IMR-90 (cell line): ENCODE measurements at regions not wholly inside any gene's neighbourhood (a gene's known extent, or its start where the extent isn't known, plus 50 kb on each side); places are given as distances from the start of the nearest gene placed in this dataset.

Experiments used
- ATAC-seq: fragments of 200-7000 bp; cut with Tn5 transposase; 2 replicates; pipeline ENCODE4 v1.9.1; 2020; ENCODE audit warnings: low read depth, mild to moderate bottlenecking, moderate library complexity
- BruUV-seq: library from RNA; stranded (reverse); fragments of 400-500 nt; replicated peaks from 2 replicates; lab custom pipeline; 2021; lab: Mats Ljungman, UMichigan
- CTCF ChIA-PET: fragments of 300-600 bp; formaldehyde crosslinking; extraction: SDS; loops from one replicate; lab custom pipeline; 2021; ENCODE audit warnings: antibody characterized with exemption; lab: Yijun Ruan, JAX
- POLR2A ChIA-PET: fragments of 300-600 bp; sonication (Branson Sonifier 250); formaldehyde crosslinking; loops from one replicate; lab custom pipeline; 2022; ENCODE audit warnings: antibody characterized with exemption; ENCODE audit not compliant: unreplicated experiment; lab: Charles Lee
- DNase-seq: peaks from one replicate; pipeline ENCODE4 v3.0.0; 2013
- H2AFZ ChIP-seq: replicated peaks from 2 replicates; pipeline ENCODE3; 2013; ENCODE audit warnings: low read length, mild to moderate bottlenecking; ENCODE audit not compliant: poor library complexity
- H2AK5ac ChIP-seq: 2 replicates; pipeline ENCODE4 v1.6.1; 2013; ENCODE audit warnings: low read depth, low read length, inconsistent platforms
- H2AK9ac ChIP-seq: replicated peaks from 2 replicates; pipeline ENCODE3; 2013; ENCODE audit warnings: mild to moderate bottlenecking, low read depth, low read length, moderate library complexity; ENCODE audit not compliant: poor library complexity
- H2BK120ac ChIP-seq: 2 replicates; pipeline ENCODE4 v1.6.1; 2013; ENCODE audit warnings: low read depth, low read length, inconsistent platforms
- H2BK15ac ChIP-seq: 3 replicates; pipeline ENCODE4 v1.6.1; 2013; ENCODE audit warnings: low read depth, low read length, inconsistent platforms
- H2BK20ac ChIP-seq: 2 replicates; pipeline ENCODE4 v1.6.1; 2013; ENCODE audit warnings: low read depth, mild to moderate bottlenecking, inconsistent platforms, low read length, moderate library complexity
- H2BK5ac ChIP-seq: 2 replicates; pipeline ENCODE4 v1.6.1; 2013; ENCODE audit warnings: mild to moderate bottlenecking, low read depth, low read length, inconsistent platforms; ENCODE audit not compliant: poor library complexity, severe bottlenecking
- H3K14ac ChIP-seq: replicated peaks from 2 replicates; pipeline ENCODE4 v1.6.1; 2013; ENCODE audit warnings: low read depth, low read length, inconsistent platforms
- H3K18ac ChIP-seq: 2 replicates; pipeline ENCODE4 v1.6.1; 2013; ENCODE audit warnings: low read depth, low read length, control low read depth
- H3K23ac ChIP-seq: 2 replicates; pipeline ENCODE4 v1.6.1; 2013; ENCODE audit warnings: low read depth, low read length, inconsistent platforms
- H3K27ac ChIP-seq: 2 replicates; pipeline ENCODE4 v1.5.1; 2013; ENCODE audit warnings: mild to moderate bottlenecking, control low read depth, low read length; ENCODE audit not compliant: insufficient read depth
- H3K27me3 ChIP-seq: 2 replicates; pipeline ENCODE4 v1.6.1; 2013; ENCODE audit warnings: low read length; ENCODE audit not compliant: control insufficient read depth, insufficient read depth
- H3K36me3 ChIP-seq: 2 replicates; pipeline ENCODE4 v1.6.1; 2013; ENCODE audit warnings: low read length, mixed read lengths; ENCODE audit not compliant: control insufficient read depth, insufficient read depth
- H3K4ac ChIP-seq: 2 replicates; pipeline ENCODE4 v1.6.1; 2013; ENCODE audit warnings: low read depth, low read length, inconsistent platforms
- H3K4me1 ChIP-seq: 2 replicates; pipeline ENCODE4 v1.6.1; 2013; ENCODE audit warnings: low read length, mixed read lengths; ENCODE audit not compliant: control insufficient read depth, insufficient read depth
- H3K4me2 ChIP-seq: 2 replicates; pipeline ENCODE4 v1.6.1; 2013; ENCODE audit warnings: low read depth, mild to moderate bottlenecking, control low read depth, low read length, moderate library complexity
- H3K4me3 ChIP-seq: 2 replicates; pipeline ENCODE4 v1.5.1; 2013; ENCODE audit warnings: low read depth, mild to moderate bottlenecking, control low read depth, low read length, moderate library complexity; ENCODE audit not compliant: insufficient read depth
- H3K56ac ChIP-seq: 2 replicates; pipeline ENCODE4 v1.6.1; 2013; ENCODE audit warnings: low read length, inconsistent platforms; ENCODE audit not compliant: insufficient read depth; ENCODE audit errors: extremely low read depth
- H3K79me1 ChIP-seq, 2 experiments: 2 replicates each; pipeline ENCODE4 v1.6.1; 2013; ENCODE audit warnings: low read length in 2 of 2, inconsistent platforms in 1 of 2, low read depth in 1 of 2
- H3K9ac ChIP-seq: 2 replicates; pipeline ENCODE4 v1.6.1; 2013; ENCODE audit warnings: low read depth, low read length, control low read depth
- H3K9me1 ChIP-seq: 2 replicates; pipeline ENCODE4 v1.6.1; 2013; ENCODE audit warnings: low read length, inconsistent platforms; ENCODE audit not compliant: insufficient read depth
- H3K9me3 ChIP-seq: 2 replicates; pipeline ENCODE4 v1.6.1; 2013; ENCODE audit warnings: low read length; ENCODE audit not compliant: control insufficient read depth, insufficient read depth
- H4K20me1 ChIP-seq: 2 replicates; pipeline ENCODE4 v1.6.1; 2013; ENCODE audit warnings: low read length, inconsistent platforms; ENCODE audit not compliant: insufficient read depth
- H4K5ac ChIP-seq: 2 replicates; pipeline ENCODE4 v1.6.1; 2013; ENCODE audit warnings: mild to moderate bottlenecking, low read depth, low read length, control low read depth
- H4K8ac ChIP-seq, 2 experiments: 2 replicates each; pipeline ENCODE4 v1.6.1; 2013; ENCODE audit warnings: low read depth in 2 of 2, low read length in 2 of 2, control low read depth in 1 of 2, inconsistent platforms in 1 of 2
- H4K91ac ChIP-seq: 2 replicates; pipeline ENCODE4 v1.6.1; 2013; ENCODE audit warnings: low read depth, low read length, inconsistent platforms; ENCODE audit not compliant: insufficient read depth
- BHLHE40 ChIP-seq: fragments of 150-350 bp; IDR thresholded peaks from 2 replicates; pipeline ENCODE4 v1.6.1; 2016; ENCODE audit warnings: mild to moderate bottlenecking, low read depth, low read length
- CEBPB ChIP-seq: IDR thresholded peaks from 2 replicates; pipeline ENCODE4 v1.6.1; 2012; ENCODE audit warnings: low read depth, low read length, improper control_type of control experiment
- CHD1 ChIP-seq: IDR thresholded peaks from 2 replicates; pipeline ENCODE4 v1.6.1; 2012; ENCODE audit warnings: low read depth, low read length, improper control_type of control experiment
- FOS ChIP-seq: fragments of 150-350 bp; IDR thresholded peaks from 2 replicates; pipeline ENCODE4 v1.6.1; 2016; ENCODE audit warnings: low read depth, low read length
- MAZ ChIP-seq: IDR thresholded peaks from 2 replicates; pipeline ENCODE4 v1.6.1; 2012; ENCODE audit warnings: low read depth, mild to moderate bottlenecking, low read length, improper control_type of control experiment, moderate library complexity, borderline replicate concordance
- MXI1 ChIP-seq: IDR thresholded peaks from 2 replicates; pipeline ENCODE4 v1.6.1; 2012; ENCODE audit warnings: low read depth, mild to moderate bottlenecking, low read length, moderate library complexity, borderline replicate concordance
- NFE2L2 ChIP-seq: fragments of 150-350 bp; IDR thresholded peaks from 2 replicates; pipeline ENCODE4 v1.6.1; 2016; ENCODE audit warnings: low read depth, mild to moderate bottlenecking, low read length
- POLR2A ChIP-seq: IDR thresholded peaks from 2 replicates; pipeline ENCODE4 v1.6.1; 2012; ENCODE audit warnings: mild to moderate bottlenecking, low read depth, low read length
- RAD21 ChIP-seq: IDR thresholded peaks from 2 replicates; pipeline ENCODE4 v1.6.1; 2012; ENCODE audit warnings: low read length, improper control_type of control experiment
- RCOR1 ChIP-seq: IDR thresholded peaks from 2 replicates; pipeline ENCODE4 v1.6.1; 2012; ENCODE audit warnings: mild to moderate bottlenecking, low read length, improper control_type of control experiment; ENCODE audit not compliant: insufficient replicate concordance
- SMC3 ChIP-seq: fragments of 150-350 bp; IDR thresholded peaks from 2 replicates; pipeline ENCODE4 v1.6.1; 2016; ENCODE audit warnings: low read depth, mild to moderate bottlenecking, antibody characterized with exemption, low read length, moderate library complexity
- WGBS, 2 experiments: methylation state at CpG; one replicate each; pipeline versions ENCODE4 v1.1.5 to v1.1.7; 2013; ENCODE audit warnings: missing lambda C conversion rate in 2 of 2; ENCODE audit not compliant: insufficient read length in 1 of 2; ENCODE audit errors: extremely low coverage in 2 of 2; 5-methylcytosine and 5-hydroxymethylcytosine counted together
- dilution Hi-C: fragments of 300-500 bp; cut with HindIII; formaldehyde crosslinking; loops from one replicate; pipeline ENCODE4 v1.14.3; 2018; ENCODE audit warnings: low sequenced_read_pairs; ENCODE audit not compliant: unreplicated experiment
- in situ Hi-C: fragments of 300-500 bp; cut with MboI; formaldehyde crosslinking; loops from 3 replicates; pipeline ENCODE4 v1.14.3; 2019; ENCODE audit warnings: low sequenced_read_pairs, inconsistent platforms, mixed read lengths
- intact Hi-C: fragments of 100-400 bp; cut with micrococcal nuclease; formaldehyde crosslinking; loops from 2 replicates; pipeline ENCODE4 v1.10.0; 2022
- TF ChIP-seq, protein P1 (sequence below): conservative IDR thresholded peaks from 2 replicates; pipeline ENCODE4 v1.5.1; 2012; ENCODE audit warnings: mild to moderate bottlenecking, low read depth, low read length, improper control_type of control experiment

DNA sequence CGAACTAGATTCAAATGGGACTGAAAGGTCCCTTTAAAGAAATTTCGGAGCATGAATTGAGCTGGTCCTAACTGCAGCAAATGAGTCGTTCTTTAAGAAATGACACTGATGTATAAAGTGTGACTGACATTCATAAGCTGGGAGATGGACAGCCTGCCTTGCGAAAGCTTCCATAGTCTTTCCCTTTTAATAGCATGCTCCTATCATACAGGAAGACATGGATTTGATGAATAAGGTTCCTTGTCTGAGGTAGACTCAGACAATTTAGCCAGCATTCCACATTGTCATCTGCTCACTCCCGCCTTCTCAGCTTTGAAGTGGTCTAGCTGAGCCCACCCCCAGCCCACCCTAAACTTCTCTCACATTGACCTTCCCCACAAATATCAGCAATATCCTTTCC lies 264.9 kb downstream of the TSN start:
- intact Hi-C loops (no loop called here), dilution Hi-C loops (no loop called here), in situ Hi-C loops (no loop called here)
- ChIA-PET POLR2A (no interaction called here), CTCF (no interaction called here)
- H3K79me1 ChIP-seq = no peaks in the 10 kb centered on the region
- WGBS, 2 experiments = 20% methylated on average over 1 of the region's 5 CpGs; no CpG with 5 or more reads in 1 of the 2 experiments
- no peak overlapping the region for H2BK120ac ChIP-seq
- H4K8ac ChIP-seq = no peak overlapping the region
- TF ChIP-seq POLR2A (no peak), NFE2L2 (no peak), RCOR1 (no peak), CEBPB (no peak), MAZ (no peak), BHLHE40 (no peak), SMC3 (no peak), RAD21 (no peak), CHD1 (no peak), MXI1 (no peak), FOS (no peak)
- TF ChIP-seq, protein P1, sequence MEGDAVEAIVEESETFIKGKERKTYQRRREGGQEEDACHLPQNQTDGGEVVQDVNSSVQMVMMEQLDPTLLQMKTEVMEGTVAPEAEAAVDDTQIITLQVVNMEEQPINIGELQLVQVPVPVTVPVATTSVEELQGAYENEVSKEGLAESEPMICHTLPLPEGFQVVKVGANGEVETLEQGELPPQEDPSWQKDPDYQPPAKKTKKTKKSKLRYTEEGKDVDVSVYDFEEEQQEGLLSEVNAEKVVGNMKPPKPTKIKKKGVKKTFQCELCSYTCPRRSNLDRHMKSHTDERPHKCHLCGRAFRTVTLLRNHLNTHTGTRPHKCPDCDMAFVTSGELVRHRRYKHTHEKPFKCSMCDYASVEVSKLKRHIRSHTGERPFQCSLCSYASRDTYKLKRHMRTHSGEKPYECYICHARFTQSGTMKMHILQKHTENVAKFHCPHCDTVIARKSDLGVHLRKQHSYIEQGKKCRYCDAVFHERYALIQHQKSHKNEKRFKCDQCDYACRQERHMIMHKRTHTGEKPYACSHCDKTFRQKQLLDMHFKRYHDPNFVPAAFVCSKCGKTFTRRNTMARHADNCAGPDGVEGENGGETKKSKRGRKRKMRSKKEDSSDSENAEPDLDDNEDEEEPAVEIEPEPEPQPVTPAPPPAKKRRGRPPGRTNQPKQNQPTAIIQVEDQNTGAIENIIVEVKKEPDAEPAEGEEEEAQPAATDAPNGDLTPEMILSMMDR = no peak
- H3K9me1 ChIP-seq = no peaks in the 10 kb centered on the region
- H2BK20ac ChIP-seq = no peak overlapping the region
- H3K27ac ChIP-seq = no peak overlapping the region
- no peak overlapping the region for H3K56ac ChIP-seq
- no peaks in the 10 kb centered on the region for H3K36me3 ChIP-seq
- peaks cover 8% of the 10 kb centered on the region for H3K27me3 ChIP-seq
- ATAC-seq (no peak), DNase-seq (no peak)
- no peak overlapping the region for H3K9ac ChIP-seq
- H3K23ac ChIP-seq = no peak overlapping the region
- H3K4me2 ChIP-seq = no peak overlapping the region
- H3K4me3 ChIP-seq = no peak overlapping the region
- H4K91ac ChIP-seq = no peak overlapping the region
- H3K9me3 ChIP-seq = no peaks in the 10 kb centered on the region
- H2AFZ ChIP-seq = no peak overlapping the region
- no peaks in the 10 kb centered on the region for H3K4me1 ChIP-seq
- H2BK15ac ChIP-seq = no peak overlapping the region
- H2AK5ac ChIP-seq = no peak overlapping the region
- no peak overlapping the region for H3K4ac ChIP-seq
- no peaks in the 10 kb centered on the region for H4K20me1 ChIP-seq
- no peak overlapping the region for H2AK9ac ChIP-seq
- no TSS peak for BruUV-seq
- no peak overlapping the region for H2BK5ac ChIP-seq
- H4K5ac ChIP-seq = no peak overlapping the region
- H3K18ac ChIP-seq = no peak overlapping the region
- no peak overlapping the region for H3K14ac ChIP-seq
